KBM-7 (cell line): ENCODE measurements at regions not wholly inside any gene's neighbourhood (a gene's known extent, or its start where the extent isn't known, plus 50 kb on each side); places are given as distances from the start of the nearest gene placed in this dataset.

Experiments
- DNase-seq: peaks from one replicate; pipeline ENCODE4 v3.0.0-alpha.2; 2015
- in situ Hi-C: fragments of 300-500 bp; cut with MboI; formaldehyde crosslinking; loops from 2 replicates; pipeline ENCODE4 v1.14.3; 2020; ENCODE audit warnings: low sequenced_read_pairs, low pct_unique_long_range_greater_than_20kb, mixed read lengths

- in situ Hi-C loops = no loop called here
- no peak for DNase-seq
These were observed 287.3 kb upstream of the FLRT2 start for GRCh38 chr14:85242666-85243065.

GRCh38 chr14:85243321-85243720 is 286.6 kb upstream of the FLRT2 start:
- DNase-seq = no peak
- in situ Hi-C loops = no loop called here

GRCh38 chr14:85247071-85247470 is 282.9 kb upstream of the FLRT2 start:
- in situ Hi-C loops = no loop called here

DNA sequence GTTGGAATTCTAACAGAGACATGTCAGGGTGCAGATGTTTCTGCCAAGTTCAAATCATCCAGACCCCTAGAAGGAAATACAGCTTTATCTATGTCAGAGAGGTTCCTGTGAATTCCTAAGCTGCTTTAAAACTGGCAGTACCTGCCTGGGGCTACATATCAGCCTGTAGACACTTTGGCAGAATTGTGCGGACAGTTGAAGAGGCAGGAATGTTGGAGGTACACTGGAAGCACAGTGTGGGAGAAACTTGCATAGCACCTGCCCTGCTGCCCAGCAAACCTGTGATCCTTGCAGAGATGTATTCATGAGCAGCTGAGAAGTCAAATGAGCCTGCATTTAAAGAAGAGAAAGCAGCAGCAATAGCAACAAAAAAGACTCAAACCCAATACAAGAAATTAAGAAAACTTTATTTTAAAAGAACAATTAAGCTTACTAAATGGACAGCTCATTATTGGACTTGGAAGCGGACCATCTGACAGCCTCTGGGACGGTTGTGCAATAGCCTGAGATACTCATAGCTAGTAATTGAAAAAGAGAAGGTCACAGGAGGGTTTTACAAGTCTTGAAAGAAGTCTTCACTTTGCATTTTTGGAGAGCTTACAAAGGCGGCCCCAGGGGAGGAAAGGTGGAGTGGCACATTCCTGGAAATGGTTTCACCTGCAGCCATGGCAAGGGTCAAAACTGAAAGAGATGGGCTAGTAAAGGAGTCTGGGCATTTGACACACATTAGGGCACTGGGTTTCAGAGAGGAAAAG is 280.9 kb upstream of the FLRT2 start:
- no peak for DNase-seq
- in situ Hi-C loops = no loop called here

More at GRCh38 chr14:85247071-85247470, 282.9 kb upstream of the FLRT2 start:
- no peak for DNase-seq

GRCh38 chr14:85250414-85251189 is 279.3 kb upstream of the FLRT2 start:
- DNase-seq = no peak
- in situ Hi-C loops = no loop called here

GRCh38 chr14:85252011-85252410 is 277.9 kb upstream of the FLRT2 start:
- in situ Hi-C loops = no loop called here
- no peak for DNase-seq

DNA sequence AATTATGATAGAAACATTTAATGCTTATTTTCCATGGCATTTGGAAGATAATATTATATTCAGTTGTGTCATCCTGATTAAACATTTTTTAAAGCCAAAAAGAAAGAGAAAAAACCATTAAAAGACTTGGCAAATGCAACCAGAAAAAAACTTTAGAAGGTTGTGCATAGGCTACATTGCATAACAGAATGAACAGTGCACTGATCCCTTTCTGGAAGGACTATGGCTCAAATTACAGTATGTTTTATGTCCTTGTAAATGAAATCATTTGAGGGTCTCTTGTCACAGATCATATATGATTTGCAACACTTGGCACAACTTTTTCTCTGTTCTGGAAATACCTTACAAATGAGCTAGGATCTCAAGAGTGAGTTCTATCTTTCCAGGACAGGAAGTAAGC is 275.2 kb upstream of the FLRT2 start:
- in situ Hi-C loops = no loop called here
- no peak for DNase-seq

GRCh38 chr14:85257287-85257686 is 272.7 kb upstream of the FLRT2 start:
- no peak for DNase-seq
- in situ Hi-C loops = no loop called here

GRCh38 chr14:85263916-85264675 is 265.8 kb upstream of the FLRT2 start:
- in situ Hi-C loops = no loop called here
- no peak for DNase-seq

DNA sequence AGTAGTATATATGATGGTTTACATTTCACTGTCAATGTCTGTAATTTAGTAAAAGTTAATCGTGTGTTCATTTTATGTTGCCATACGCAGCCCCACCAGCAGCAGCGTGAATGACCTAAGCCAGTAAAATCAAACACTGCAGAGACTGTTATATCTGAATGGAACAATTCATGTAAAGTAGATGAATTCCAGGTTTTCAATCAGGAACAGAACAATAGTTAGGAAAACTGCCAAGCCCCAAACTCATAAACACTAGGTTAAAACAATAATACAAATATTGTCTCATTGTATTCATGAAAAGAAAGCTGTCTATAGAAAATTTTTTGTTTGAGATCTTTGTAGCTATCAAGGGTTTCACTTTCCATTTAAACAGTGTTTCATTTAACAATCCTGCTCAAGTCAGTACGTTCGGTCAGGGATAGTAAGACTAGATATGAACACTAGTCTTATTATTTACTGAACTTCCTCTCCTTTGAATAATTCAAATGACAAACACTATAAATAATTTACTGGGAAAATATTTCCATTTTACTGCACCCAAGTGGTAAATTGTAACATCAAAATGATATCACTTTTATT is 256.8 kb upstream of the FLRT2 start:
- in situ Hi-C loops = no loop called here
- DNase-seq = no peak

GRCh38 chr14:85273952-85274351 is 256.0 kb upstream of the FLRT2 start:
- no peak for DNase-seq

DNA sequence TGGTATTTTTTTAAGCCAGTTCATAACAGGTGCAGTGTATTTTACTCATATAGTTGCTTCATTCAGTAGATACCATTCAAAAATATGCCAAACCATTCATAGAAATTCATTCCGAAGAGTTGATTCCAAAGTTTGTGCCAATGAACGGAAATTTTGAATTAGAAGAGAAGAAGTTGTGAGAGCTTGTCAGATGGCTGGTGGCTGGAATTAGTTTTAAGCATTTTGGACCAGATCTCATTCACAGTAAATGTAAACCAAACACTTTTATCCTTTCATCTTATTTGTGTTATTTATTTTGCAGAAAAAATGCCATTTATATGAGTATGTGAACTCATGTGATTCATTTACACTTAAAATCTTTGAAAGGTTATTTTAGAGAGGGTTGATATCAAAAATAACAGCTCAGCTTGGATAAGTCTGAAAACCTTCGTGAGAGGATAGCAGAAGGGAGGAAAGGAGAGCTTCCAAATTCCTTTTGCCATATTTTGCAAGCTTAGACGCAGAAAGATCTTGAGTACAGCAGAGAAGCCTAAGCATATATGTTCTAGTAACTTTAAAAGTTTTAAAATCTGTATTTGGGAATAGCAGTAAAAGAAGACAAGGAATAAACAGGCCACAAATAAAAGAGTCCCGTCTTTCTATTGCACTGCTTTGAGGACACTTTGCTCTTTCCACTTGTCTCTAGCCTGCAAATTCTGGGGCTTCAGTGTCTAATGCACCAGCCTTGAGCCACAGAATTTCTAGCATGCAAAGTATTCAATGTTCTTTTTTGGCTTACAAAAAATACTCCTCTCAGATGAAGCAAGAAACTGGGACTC is 253.6 kb upstream of the FLRT2 start:
- in situ Hi-C loops = no loop called here

More at GRCh38 chr14:85273952-85274351, 256.0 kb upstream of the FLRT2 start:
- in situ Hi-C loops = no loop called here

DNA sequence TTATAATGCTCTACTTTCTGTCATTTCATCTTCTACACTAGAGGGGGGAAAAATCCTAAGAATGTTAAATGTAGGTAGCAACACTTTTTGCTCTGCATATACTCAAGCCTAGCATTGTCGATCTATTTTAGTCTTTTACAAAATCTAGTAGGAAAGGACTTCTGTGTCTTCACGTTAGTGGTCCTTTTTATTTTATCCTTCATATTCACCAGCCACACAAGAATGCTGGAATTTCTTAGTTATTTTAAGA is 253.0 kb upstream of the FLRT2 start:
- in situ Hi-C loops = no loop called here

More for the DNA sequence above, 253.6 kb upstream of the FLRT2 start:
- DNase-seq = no peak

DNA sequence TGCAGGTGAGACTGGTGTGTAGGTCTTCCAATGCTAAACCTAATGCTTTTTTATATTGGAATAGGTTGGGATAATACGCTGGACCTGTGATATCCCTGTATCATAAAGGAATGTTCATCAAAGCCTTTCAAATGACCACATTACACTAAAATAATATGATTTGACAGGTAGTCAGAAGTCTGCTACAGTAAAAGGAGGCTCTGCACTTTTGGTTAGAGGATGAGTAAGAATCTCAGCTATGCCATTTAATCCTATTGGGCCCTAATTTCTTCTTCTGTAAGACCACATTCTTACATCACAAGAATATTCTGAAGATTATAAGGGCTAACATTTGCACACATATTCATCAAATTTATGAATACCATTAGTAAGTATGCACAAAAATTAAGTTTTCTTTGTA is 250.5 kb upstream of the FLRT2 start:
- in situ Hi-C loops = no loop called here
- DNase-seq = no peak

More for the DNA sequence above, 253.0 kb upstream of the FLRT2 start:
- no peak for DNase-seq

DNA sequence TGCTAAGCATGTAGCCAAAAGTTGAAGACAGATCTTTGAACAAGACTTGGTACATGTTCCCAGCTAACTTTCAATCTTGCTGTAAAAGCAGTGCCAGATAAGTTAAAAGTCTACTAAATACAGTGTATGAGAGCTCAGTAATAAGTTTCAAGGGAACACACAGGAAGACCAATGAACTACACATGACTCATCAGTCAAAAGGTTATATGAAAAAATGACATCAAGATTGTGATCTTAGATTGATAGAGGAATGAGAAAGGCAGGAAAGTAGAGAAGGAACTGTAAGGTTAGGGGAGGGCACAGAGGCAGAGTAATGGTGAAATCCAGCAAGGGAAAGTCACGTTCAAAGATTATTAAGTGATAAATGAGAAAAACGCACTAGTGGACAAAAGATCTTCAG is 249.9 kb upstream of the FLRT2 start:
- in situ Hi-C loops = no loop called here

GRCh38 chr14:85281921-85282320 is 248.0 kb upstream of the FLRT2 start:
- DNase-seq = no peak
- in situ Hi-C loops = no loop called here

More for the DNA sequence above, 249.9 kb upstream of the FLRT2 start:
- DNase-seq = no peak

- in situ Hi-C loops = no loop called here
- DNase-seq = no peak
These were observed 241.9 kb upstream of the FLRT2 start for GRCh38 chr14:85288041-85288440.

DNA sequence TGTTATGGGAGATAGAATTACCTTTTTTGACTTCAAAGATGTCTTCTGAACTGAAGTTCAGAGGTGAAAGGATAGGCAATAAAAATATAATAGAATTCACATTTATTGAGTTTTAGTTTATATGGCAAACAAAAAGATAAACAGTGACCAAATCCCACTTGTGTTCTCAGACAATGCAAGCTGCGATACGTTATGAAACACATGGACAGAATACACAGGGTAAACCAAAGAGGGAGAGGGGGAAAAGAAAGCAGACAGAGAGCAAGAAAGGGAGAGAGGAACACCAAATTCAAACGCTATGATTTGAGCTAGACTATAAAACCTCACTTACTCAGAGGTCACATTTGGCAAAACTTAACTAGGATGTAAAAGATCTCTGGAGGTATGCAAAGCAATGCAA is 238.2 kb upstream of the FLRT2 start:
- in situ Hi-C loops = no loop called here
- no peak for DNase-seq

- in situ Hi-C loops = no loop called here
- no peak for DNase-seq
These were observed 236.2 kb upstream of the FLRT2 start for GRCh38 chr14:85293612-85294234.
